ENCODE measurements at regions not wholly inside any gene's neighbourhood (a gene's known extent, or its start where the extent isn't known, plus 50 kb on each side); places are given as distances from the start of the nearest gene placed in this dataset.

GRCh38 chr22:23408321-23408720 lies 171.8 kb downstream of the IGLL1 start:
- no peak for DNase-seq

- no peak for DNase-seq
These were observed 174.7 kb downstream of the IGLL1 start for GRCh38 chr22:23405366-23405851.

DNA sequence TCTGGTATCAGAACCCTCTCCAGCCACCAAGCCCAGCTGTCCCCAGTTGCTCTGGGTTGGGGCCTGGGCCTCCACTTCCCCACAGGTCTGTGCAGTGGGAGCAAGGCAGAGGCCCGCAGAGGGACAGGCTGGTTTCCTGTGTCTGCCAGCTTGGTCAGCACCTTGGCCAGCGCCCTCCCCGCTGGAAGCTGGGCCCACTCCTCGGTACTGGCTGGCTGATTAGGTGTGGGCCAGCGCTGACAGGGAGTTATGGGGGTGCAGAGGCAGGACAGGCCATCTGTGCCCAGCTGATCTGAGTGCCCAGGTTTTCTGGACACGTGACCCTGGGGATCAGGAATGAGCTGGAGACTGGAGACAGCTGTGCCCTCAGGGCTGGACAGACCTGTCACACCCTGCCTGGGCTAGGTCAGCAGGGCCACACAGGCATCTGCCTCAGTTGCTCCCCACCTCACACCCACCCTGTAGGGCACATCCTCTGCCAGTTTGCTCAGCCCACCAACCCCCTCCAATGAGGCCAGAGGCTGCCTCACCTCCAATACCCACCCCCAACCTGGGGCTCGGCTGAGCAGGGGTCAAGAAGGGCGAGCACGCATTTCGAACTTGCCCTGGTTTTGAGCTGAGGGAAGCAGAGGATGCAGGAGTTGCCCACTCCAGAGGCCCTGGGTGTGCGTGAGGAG lies 175.3 kb downstream of the IGLL1 start:
- no peak for DNase-seq

GRCh38 chr22:23403720-23404688 lies 176.1 kb downstream of the IGLL1 start:
- no peak for DNase-seq

DNA sequence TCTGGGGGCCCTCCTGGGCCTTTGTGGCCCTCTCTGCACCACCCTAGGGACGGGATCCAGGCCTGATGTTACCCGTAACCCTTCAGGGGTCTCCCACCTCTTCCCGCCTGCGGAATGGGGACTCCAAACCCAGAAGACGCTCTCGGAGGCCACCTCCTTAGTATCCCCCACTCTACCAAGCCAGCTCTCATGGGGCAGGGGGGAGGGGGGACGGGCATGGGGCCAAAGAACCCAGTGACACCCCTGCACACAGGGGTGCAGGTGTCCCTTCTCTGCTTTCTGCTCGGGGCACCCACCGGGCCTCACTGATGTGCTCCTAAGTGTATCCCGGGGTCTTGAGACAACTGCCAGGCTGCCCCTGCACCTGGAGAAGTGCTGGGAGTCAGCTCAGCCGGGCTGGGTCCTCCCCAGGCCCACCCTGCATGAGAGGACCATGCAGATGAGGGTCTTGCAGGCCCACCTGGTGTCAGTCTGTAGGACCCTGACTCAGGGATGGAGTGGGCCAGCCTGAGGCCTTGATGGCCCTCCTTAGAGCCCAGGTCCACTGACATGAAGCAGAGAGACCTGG lies 176.9 kb downstream of the IGLL1 start:
- DNase-seq = no peak

- no peak for DNase-seq
These were observed 177.6 kb downstream of the IGLL1 start for GRCh38 chr22:23402275-23403151.

DNA sequence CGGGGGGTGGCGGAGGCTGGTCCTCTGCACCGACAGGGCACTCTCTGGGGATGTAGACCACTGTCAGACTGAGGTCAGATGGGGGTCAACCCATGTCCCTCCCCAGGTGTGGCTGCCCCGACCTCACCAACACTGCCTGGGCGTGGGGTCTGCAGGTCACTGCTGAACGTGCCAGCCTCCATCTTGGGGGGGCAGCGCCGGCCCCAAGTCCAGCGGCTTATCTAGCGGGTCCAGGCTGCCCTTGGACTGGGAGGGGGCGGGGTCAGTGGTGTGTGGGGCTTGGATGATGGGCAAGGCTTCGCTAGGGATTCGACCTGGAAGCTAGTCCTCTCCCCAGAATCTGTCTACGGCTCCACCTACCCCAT lies 178.2 kb downstream of the IGLL1 start:
- no peak for DNase-seq

GRCh38 chr22:23401111-23401909 lies 178.8 kb downstream of the IGLL1 start:
- DNase-seq = no peak

- no peak for DNase-seq
These were observed 179.7 kb downstream of the IGLL1 start for GRCh38 chr22:23400286-23400981.

- DNase-seq = no peak
These were observed 180.5 kb downstream of the IGLL1 start for GRCh38 chr22:23399367-23400285.

GRCh38 chr22:23398701-23399366 lies 181.3 kb downstream of the IGLL1 start:
- no peak for DNase-seq

GRCh38 chr22:23397613-23398567 lies 182.2 kb downstream of the IGLL1 start:
- DNase-seq = no peak

GRCh38 chr22:23397008-23397612 lies 183.0 kb downstream of the IGLL1 start:
- DNase-seq = no peak

DNA sequence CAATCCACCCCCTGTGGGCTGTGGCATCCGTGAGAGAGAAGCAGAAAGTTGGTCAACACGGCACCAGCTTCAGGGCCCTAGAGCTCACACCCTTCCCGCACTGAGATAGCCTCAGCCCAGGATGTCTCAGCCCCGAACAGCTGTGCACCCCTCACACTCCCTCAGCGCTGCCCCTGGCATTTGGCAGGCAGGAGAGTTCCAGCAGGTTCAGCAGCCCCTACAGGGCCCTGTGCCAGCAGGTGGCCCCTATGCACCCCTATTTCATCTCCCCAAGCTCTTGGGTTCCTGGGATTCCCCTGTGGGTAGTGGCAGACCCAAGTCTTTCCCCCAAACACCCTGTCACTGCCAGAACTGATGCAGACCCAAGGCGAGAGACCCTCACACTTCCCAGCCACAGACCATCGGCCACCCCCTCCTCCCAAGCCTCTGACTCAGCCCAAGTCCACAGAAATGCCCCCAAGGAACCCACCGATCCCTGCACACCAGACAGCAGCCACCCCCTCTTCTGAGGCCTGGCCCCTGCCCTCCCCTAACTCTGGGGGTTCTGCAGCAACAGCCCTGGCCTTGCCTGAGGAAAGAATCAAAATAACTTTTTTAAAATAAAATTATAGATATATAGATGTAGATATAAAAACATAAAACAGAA lies 183.6 kb downstream of the IGLL1 start:
- no peak for DNase-seq

DNA sequence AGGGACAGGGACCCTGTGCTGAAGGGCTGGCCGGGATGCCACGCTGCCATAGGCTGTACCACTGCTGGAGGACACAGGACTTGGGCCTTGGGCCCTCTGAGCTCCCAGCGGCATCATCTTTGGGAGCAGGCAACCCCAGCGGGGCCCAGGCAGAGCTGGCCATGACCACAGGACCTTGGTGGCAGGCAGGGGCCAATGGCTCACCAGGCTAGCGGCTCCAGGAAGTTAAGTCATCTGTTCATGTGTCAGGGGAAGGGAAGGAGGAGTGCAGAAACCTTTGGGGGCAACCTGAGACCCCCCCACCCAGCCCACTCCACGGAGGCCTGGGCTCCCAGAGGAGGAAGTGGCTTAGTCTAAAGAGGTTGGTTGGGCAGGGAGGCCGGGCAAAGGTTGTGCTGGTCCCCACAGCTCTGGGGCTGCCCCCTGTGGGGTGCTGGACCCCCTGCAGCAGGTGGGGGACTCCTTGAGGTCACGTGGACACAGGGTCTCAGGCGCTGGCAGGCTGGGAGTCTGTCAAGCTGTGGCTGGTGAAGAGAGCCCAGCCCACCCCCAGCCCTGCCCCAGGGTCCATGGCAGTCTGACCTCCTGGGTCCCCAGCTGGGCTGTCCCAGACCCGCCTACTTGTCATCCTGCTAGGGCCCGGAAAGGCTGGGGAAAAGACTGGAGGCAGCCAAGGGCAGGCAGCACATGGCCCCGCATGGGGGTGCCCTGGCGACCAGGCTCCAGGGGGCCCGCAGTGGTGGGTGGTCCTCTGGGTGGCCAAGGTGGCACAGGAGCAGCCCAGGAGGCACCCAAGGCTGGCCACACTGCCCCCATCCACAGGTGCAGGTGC lies 184.3 kb downstream of the IGLL1 start:
- DNase-seq = no peak
